Skin epidermis (tissue), 12 donors: ENCODE measurements at regions not wholly inside any gene's neighbourhood (a gene's known extent, or its start where the extent isn't known, plus 50 kb on each side); places are given as distances from the start of the nearest gene placed in this dataset.
"Not testable (repeated sequence)": the region's sequence is repeated elsewhere in the genome, so short reads cannot be mapped to it uniquely, and the experiment has no call there.

Experiments
- H3K27ac ChIP-seq, 21 experiments: fragments of 200-600 bp; sonication (generic) in 11 of 21; one replicate each; pipeline ENCODE4 v1.5.0; 2020; ENCODE audit warnings: mild to moderate bottlenecking in 3 of 21, inconsistent platforms in 2 of 21, moderate library complexity in 2 of 21
- H3K4me3 ChIP-seq, 7 experiments: fragments of 200-600 bp; sonication (generic) in 2 of 7; one replicate each; pipeline ENCODE4 v1.5.0; 2020; ENCODE audit warnings: inconsistent platforms in 2 of 7, mild to moderate bottlenecking in 2 of 7, moderate library complexity in 1 of 7

- Histone ChIP-seq H3K4me3 (peak overlapping the region; percentile 2 to 42 (median 20)), H3K27ac (no peak overlapping the region)
Observed at GRCh38 chr3:28575746-28576613, 227.4 kb upstream of the AZI2 start.

DNA sequence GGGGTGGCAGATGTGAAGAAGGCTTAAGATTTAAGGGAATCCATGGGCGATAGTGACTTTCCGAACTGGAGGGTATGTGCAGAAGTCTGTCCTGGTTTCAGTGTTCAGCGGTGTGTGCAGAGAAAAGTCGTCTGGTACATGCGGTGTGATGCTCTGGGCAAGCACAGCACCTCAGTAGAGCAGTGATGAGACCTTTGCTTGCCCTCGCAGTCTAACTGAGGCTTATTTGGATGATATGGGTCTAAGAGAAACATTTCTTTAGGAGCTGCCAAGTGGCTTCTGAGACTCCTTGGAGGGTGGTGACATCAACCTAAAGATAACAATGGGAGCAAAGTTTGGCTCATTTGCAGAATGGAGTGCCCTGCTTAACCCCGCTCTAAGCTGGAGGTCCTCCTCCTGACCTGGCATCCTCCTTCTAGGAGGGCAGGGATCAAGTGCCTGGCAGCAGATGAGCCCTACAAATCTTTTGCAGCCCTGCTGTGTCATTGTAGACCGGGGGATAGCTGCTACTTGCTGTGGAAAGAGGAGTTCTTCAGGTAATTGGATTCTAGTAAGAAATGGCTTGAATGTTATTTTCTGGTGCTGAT lies 228.1 kb upstream of the AZI2 start:
- Histone ChIP-seq H3K4me3 (peak overlapping the region in 2 of 7 experiments; percentile 41 to 42), H3K27ac (no peak overlapping the region)

GRCh38 chr3:28577941-28578500 lies 229.4 kb upstream of the AZI2 start:
- no peak overlapping the region for H3K4me3 ChIP-seq

GRCh38 chr3:28586325-28586724 lies 237.7 kb upstream of the AZI2 start:
- no peak overlapping the region for H3K4me3 ChIP-seq
- no peak overlapping the region for H3K27ac ChIP-seq

More at GRCh38 chr3:28577941-28578500, 229.4 kb upstream of the AZI2 start:
- H3K27ac ChIP-seq, result no peak overlapping the region

GRCh38 chr3:28587723-28588122 lies 239.1 kb upstream of the AZI2 start:
- Histone ChIP-seq H3K27ac (no peak overlapping the region), H3K4me3 (no peak overlapping the region)

DNA sequence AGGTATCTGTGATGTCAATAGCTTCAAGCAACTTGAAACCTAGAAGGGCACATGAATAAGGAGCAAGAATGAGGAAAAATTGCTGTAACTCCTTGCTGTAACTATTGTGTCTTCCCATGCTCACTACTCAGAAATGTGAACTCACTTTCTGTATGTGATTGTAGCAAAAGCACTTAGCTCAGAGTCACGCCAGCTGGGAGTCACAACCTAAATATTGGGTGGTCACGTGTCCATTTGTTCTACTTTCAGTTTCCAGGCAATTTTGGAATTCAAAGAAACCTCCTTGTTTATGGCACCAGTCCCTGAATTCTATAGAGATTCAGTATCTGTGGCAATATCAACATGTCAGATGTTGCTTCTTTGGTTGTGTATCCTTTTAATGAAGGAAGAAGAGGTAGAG lies 241.6 kb upstream of the AZI2 start:
- H3K4me3 ChIP-seq, result no peak overlapping the region
- H3K27ac ChIP-seq, result no peak overlapping the region

DNA sequence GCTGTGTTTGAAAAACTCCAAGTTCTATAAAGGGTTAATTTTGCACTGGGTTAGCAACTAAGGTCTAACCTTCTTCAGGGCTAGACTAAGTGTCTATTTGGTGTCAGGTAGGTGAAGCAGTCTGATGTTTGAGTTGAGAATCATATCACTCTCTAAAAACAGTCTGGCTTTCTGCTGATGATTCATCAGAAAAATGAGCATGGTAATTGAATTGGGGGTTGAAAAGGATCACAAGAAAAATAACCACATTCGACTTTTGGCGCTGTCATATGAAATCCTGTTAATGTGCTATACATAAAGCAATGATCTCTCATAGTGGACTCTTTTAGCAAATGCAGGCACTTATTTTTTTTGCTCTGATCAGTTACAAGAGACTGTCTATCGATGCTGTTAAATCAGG lies 242.2 kb upstream of the AZI2 start:
- Histone ChIP-seq H3K27ac (no peak overlapping the region), H3K4me3 (no peak overlapping the region)

DNA sequence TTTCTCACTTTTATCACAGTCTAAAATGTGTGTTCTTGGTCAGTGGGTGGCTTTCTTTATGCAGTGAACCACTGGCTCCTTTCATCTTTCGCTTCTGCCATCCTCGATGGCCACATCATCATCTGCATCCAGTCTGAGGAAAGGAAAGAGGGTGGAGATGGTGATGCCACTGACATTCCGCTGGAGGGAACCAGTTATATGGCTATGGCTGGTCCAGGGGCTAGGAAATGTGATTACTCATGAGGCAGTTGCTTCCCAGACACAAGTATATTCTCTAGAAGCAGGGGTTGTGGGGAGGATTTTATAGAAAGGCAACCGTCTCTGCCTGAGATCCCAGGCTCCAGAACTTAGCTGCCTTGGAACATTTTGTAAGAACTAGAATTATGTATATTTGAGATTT lies 246.7 kb upstream of the AZI2 start:
- H3K4me3 ChIP-seq, result no peak overlapping the region
- H3K27ac ChIP-seq, result no peak overlapping the region

GRCh38 chr3:28597452-28597851 lies 248.8 kb upstream of the AZI2 start:
- no peak overlapping the region for H3K4me3 ChIP-seq

DNA sequence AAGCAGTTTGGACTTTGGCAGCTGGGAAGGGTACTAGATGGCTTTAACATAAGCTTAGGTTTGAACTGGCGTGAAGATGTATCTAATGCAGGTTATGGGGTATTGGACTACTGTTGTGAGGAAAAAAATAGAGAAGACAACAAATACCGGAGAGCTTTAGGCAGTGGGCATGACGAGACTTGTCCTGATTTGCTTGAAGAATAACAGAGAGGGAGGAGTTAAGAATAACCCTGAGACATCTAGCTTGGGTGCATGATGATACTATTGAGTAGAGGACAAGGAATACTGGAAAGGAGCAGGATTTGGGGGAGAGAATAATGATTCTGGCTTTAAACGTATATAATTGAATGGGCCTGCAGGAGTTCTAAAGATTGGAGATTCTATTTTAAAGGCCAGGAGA lies 249.5 kb upstream of the AZI2 start:
- Histone ChIP-seq H3K4me3 (no peak overlapping the region), H3K27ac (no peak overlapping the region)

More at GRCh38 chr3:28597452-28597851, 248.8 kb upstream of the AZI2 start:
- H3K27ac ChIP-seq, result no peak overlapping the region

DNA sequence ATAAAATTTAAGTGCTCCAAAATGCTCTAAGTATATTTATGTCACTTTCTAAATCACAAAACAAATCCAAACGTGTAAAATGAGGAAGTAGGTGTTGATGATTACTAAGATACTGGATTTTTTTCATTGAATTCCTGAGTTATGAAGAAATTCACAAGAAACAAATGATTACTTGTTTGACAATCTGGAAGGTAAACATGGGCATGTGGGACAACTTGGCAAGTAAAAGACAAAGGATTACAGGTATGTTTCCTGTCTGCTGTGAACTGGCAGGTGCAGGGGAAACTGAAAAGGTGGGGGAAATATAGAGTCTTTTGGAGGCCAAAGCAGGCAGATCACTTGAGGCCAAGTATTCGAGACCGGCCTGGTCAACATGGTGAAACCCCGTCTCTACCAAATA lies 252.7 kb upstream of the AZI2 start:
- Histone ChIP-seq H3K4me3 (no peak overlapping the region), H3K27ac (no peak overlapping the region)

GRCh38 chr3:28606283-28606682 lies 257.7 kb upstream of the AZI2 start:
- Histone ChIP-seq H3K27ac (no peak overlapping the region), H3K4me3 (no peak overlapping the region)

GRCh38 chr3:28612232-28612631 lies 263.6 kb upstream of the AZI2 start:
- no peak overlapping the region for H3K4me3 ChIP-seq
- no peak overlapping the region for H3K27ac ChIP-seq

DNA sequence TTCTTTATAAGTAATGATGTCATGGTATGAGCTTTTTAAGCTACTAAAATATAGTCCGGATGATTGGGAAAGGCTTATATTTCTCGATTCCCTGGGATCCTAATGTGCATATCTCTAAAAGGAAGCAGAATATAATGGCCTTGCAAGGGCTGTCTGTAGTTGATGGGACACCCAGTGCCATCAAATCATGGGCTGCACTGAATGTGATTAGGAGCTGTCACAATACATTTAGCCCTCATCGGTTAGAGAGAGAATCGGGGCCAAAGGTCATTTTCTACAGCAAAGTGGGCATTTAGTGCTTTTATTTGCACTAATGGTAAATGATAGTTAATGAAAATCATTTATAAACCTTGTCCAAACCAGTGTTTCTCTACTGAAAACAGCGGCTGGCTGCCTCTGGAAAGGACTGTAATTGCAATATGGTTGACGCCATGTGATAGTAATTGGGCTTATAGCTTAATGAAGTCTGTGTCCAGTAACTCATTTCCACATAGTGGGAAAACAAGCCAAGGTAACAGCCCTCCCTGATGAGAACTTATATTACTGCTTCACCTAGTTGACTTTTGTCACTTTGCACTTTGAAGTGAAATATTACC lies 265.0 kb upstream of the AZI2 start:
- no peak overlapping the region for H3K4me3 ChIP-seq

GRCh38 chr3:28615071-28615470 lies 266.4 kb upstream of the AZI2 start:
- H3K4me3 ChIP-seq, result no peak overlapping the region
- no peak overlapping the region for H3K27ac ChIP-seq

More for the DNA sequence above, 265.0 kb upstream of the AZI2 start:
- no peak overlapping the region for H3K27ac ChIP-seq

GRCh38 chr3:28615971-28616370 lies 267.3 kb upstream of the AZI2 start:
- Histone ChIP-seq H3K27ac (no peak overlapping the region), H3K4me3 (no peak overlapping the region)

DNA sequence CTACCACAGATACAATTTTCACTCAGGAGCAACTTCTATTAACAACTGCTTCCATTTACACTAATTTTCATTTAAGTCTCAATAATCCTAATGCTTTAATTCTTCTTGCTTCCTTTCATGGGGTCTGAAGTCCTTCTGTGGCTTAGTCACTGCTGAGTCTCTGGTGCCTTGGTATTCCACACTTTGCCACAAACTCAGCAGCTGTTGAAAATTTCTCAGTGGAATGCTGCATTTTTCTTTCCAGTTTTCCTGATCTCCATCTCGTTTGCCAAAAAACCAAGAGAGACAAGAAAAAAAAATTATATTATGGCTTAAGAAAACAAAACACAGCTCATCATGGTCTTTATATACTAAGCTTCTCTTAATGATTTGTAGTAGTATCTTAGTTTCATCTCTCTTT lies 269.2 kb upstream of the AZI2 start:
- Histone ChIP-seq H3K4me3 (no peak overlapping the region), H3K27ac (no peak overlapping the region)

- Histone ChIP-seq H3K27ac (no peak overlapping the region), H3K4me3 (no peak overlapping the region)
Observed at GRCh38 chr3:28623106-28623505, 274.5 kb upstream of the AZI2 start.

- Histone ChIP-seq H3K4me3 (no peak overlapping the region), H3K27ac (no peak overlapping the region)
Observed at GRCh38 chr3:28624084-28624483, 275.5 kb upstream of the AZI2 start.

DNA sequence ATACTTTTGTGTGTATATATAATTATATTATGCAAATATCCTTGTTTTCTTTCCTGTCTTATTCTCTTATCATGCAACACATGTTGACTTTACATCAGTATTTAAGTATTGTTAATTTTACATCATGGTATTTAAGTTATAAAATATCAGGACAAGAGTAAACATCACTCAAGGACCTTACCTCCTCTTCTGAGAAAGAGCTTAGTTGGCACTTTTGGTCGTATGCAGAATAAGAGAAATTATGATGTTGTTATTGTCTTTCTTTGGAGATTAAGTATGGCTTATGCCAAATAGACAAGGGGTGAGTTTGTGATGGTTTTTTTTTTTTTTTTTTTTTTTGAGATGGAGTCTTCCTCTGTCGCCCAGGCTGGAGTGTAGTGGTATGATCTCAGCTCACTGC lies 279.2 kb upstream of the AZI2 start:
- not testable (repeated sequence) for H3K4me3 ChIP-seq

DNA sequence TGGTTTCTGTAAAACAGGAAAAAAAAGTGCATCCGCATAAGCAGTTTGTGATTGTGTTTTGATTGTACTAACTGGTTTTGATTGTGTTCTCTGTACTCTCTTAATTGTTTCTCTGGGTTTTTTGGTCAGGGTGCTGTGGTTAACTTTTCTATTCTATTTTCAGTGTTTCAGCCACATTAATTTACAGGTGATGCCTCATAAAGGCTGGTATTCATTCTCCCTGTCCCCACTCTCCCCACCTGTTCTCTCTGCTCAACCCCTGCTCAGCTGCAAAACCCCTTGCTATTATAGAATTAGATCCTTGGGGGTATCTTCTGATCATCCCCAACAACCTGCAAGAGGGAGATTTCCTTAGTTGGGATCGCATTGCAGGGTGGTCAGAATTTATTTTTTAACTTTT lies 285.4 kb upstream of the AZI2 start:
- Histone ChIP-seq H3K27ac (no peak overlapping the region), H3K4me3 (no peak overlapping the region)

More for the DNA sequence above, 279.2 kb upstream of the AZI2 start:
- not testable (repeated sequence) for H3K27ac ChIP-seq
